HG03432 (cell line): ENCODE measurements at regions not wholly inside any gene's neighbourhood (a gene's known extent, or its start where the extent isn't known, plus 50 kb on each side); places are given as distances from the start of the nearest gene placed in this dataset.

Experiments used
- ATAC-seq: cut with Tn5 transposase; IDR thresholded peaks from one replicate; pipeline ENCODE4 v1.9.1; 2021; ENCODE audit warnings: mild to moderate bottlenecking, moderate library complexity; ENCODE audit not compliant: unreplicated experiment

- ATAC-seq, result no peak
These were observed 198.0 kb upstream of the ZP4 start for GRCh38 chr1:238088560-238089290.

GRCh38 chr1:238073991-238074390, 183.3 kb upstream of the ZP4 start:
- no peak for ATAC-seq

GRCh38 chr1:238071061-238071460, 180.3 kb upstream of the ZP4 start:
- ATAC-seq, result no peak

- peak; percentile 47 for ATAC-seq
These were observed 172.7 kb upstream of the ZP4 start for GRCh38 chr1:238063454-238063853.

- ATAC-seq, result peak; percentile 65
These were observed 171.4 kb upstream of the ZP4 start for GRCh38 chr1:238061967-238062613.

- peak; percentile 79 for ATAC-seq
These were observed 169.3 kb upstream of the ZP4 start for GRCh38 chr1:238060061-238060460.

- ATAC-seq, result no peak
These were observed 162.0 kb upstream of the ZP4 start for GRCh38 chr1:238052496-238053266.

GRCh38 chr1:238029126-238029525, 138.4 kb upstream of the ZP4 start:
- no peak for ATAC-seq

GRCh38 chr1:238027366-238027765, 136.6 kb upstream of the ZP4 start:
- ATAC-seq, result no peak

GRCh38 chr1:238023137-238023536, 132.4 kb upstream of the ZP4 start:
- no peak for ATAC-seq

- no peak for ATAC-seq
These were observed 127.5 kb upstream of the ZP4 start for GRCh38 chr1:238018214-238018613.

GRCh38 chr1:238006779-238007178, 116.1 kb upstream of the ZP4 start:
- peak; percentile 19 for ATAC-seq

GRCh38 chr1:238005116-238005515, 114.4 kb upstream of the ZP4 start:
- ATAC-seq, result no peak

GRCh38 chr1:238001818-238002217, 111.1 kb upstream of the ZP4 start:
- no peak for ATAC-seq

GRCh38 chr1:237999426-238000052, 108.8 kb upstream of the ZP4 start:
- ATAC-seq, result peak; percentile 70

GRCh38 chr1:237998581-237998980, 107.9 kb upstream of the ZP4 start:
- no peak for ATAC-seq

- no peak for ATAC-seq
These were observed 92.8 kb upstream of the ZP4 start for GRCh38 chr1:237983496-237983895.

- ATAC-seq, result no peak
These were observed 90.5 kb upstream of the ZP4 start for GRCh38 chr1:237981223-237981622.

GRCh38 chr1:237976331-237976730, 85.6 kb upstream of the ZP4 start:
- peak; percentile 44 for ATAC-seq

GRCh38 chr1:237975903-237976302, 85.2 kb upstream of the ZP4 start:
- peak; percentile 29 for ATAC-seq

- no peak for ATAC-seq
These were observed 84.7 kb upstream of the ZP4 start for GRCh38 chr1:237975376-237975775.
